ENCODE measurements at regions not wholly inside any gene's neighbourhood (a gene's known extent, or its start where the extent isn't known, plus 50 kb on each side); places are given as distances from the start of the nearest gene placed in this dataset.

GRCh38 chr9:108167136-108167900 lies 677.7 kb upstream of the KLF4 start:
- DNase-seq, result no peak

- no peak for DNase-seq
Observed at GRCh38 chr9:108166519-108166918, 677.0 kb upstream of the KLF4 start.

GRCh38 chr9:108163321-108164005 lies 673.9 kb upstream of the KLF4 start:
- DNase-seq, result no peak

- DNase-seq, result no peak
Observed at GRCh38 chr9:108162664-108163063, 673.1 kb upstream of the KLF4 start.

- no peak for DNase-seq
Observed at GRCh38 chr9:108161503-108161902, 671.9 kb upstream of the KLF4 start.

- no peak for DNase-seq
Observed at GRCh38 chr9:108160706-108161355, 671.3 kb upstream of the KLF4 start.

GRCh38 chr9:108160039-108160438 lies 670.5 kb upstream of the KLF4 start:
- no peak for DNase-seq

- no peak for DNase-seq
Observed at GRCh38 chr9:108158236-108158995, 668.8 kb upstream of the KLF4 start.

GRCh38 chr9:108156270-108156998 lies 666.9 kb upstream of the KLF4 start:
- DNase-seq, result no peak

- no peak for DNase-seq
Observed at GRCh38 chr9:108153416-108153815, 663.8 kb upstream of the KLF4 start.

GRCh38 chr9:108150736-108151586 lies 661.4 kb upstream of the KLF4 start:
- no peak for DNase-seq

GRCh38 chr9:108149326-108149725 lies 659.8 kb upstream of the KLF4 start:
- DNase-seq, result no peak

GRCh38 chr9:108142504-108143201 lies 653.1 kb upstream of the KLF4 start:
- DNase-seq, result no peak

- DNase-seq, result no peak
Observed at GRCh38 chr9:108142142-108142503, 652.6 kb upstream of the KLF4 start.

GRCh38 chr9:108139900-108140299 lies 650.3 kb upstream of the KLF4 start:
- DNase-seq, result no peak

GRCh38 chr9:108138516-108138915 lies 648.9 kb upstream of the KLF4 start:
- DNase-seq, result no peak

GRCh38 chr9:108136656-108137055 lies 647.1 kb upstream of the KLF4 start:
- DNase-seq, result no peak

GRCh38 chr9:108134486-108135128 lies 645.0 kb upstream of the KLF4 start:
- no peak for DNase-seq

- no peak for DNase-seq
Observed at GRCh38 chr9:108133680-108134079, 644.1 kb upstream of the KLF4 start.

- DNase-seq, result no peak
Observed at GRCh38 chr9:108133101-108133500, 643.5 kb upstream of the KLF4 start.

All from activated CD4-positive, CD25-positive, alpha-beta regulatory T cell (primary cell).